Hepatocyte (in vitro differentiated cells): ENCODE measurements at regions not wholly inside any gene's neighbourhood (a gene's known extent, or its start where the extent isn't known, plus 50 kb on each side); places are given as distances from the start of the nearest gene placed in this dataset.

Experiments
- DNase-seq: peaks from one replicate; pipeline ENCODE4 v3.0.0-alpha.2; 2016; ENCODE audit warnings: low spot score
- H2AFZ ChIP-seq: fragments of 200-600 bp; sonication (generic); 2 replicates; pipeline ENCODE4 v1.6.0; 2016; ENCODE audit warnings: antibody characterized with exemption, mild to moderate bottlenecking
- H3K27ac ChIP-seq: fragments of 200-600 bp; sonication (generic); 2 replicates; pipeline ENCODE4 v1.5.1; 2016; ENCODE audit warnings: mild to moderate bottlenecking
- H3K27me3 ChIP-seq: fragments of 200-600 bp; sonication (generic); 2 replicates; pipeline ENCODE4 v1.6.1; 2016
- H3K36me3 ChIP-seq: fragments of 200-600 bp; sonication (generic); replicated peaks from 2 replicates; pipeline ENCODE4 v1.5.1; 2016; ENCODE audit warnings: low read depth; ENCODE audit not compliant: insufficient read depth
- H3K4me1 ChIP-seq: fragments of 200-600 bp; sonication (generic); 2 replicates; pipeline ENCODE4 v1.5.1; 2016; ENCODE audit warnings: mild to moderate bottlenecking, moderate library complexity; ENCODE audit not compliant: insufficient read depth
- H3K4me2 ChIP-seq: fragments of 200-600 bp; sonication (generic); 2 replicates; pipeline ENCODE4 v1.6.0; 2016
- H3K4me3 ChIP-seq: fragments of 200-600 bp; sonication (generic); 2 replicates; pipeline ENCODE4 v1.5.1; 2016; ENCODE audit warnings: mild to moderate bottlenecking
- H3K79me2 ChIP-seq: fragments of 200-600 bp; sonication (generic); 2 replicates; pipeline ENCODE4 v1.6.0; 2017; ENCODE audit warnings: mild to moderate bottlenecking
- H3K9me2 ChIP-seq: fragments of 200-600 bp; sonication (generic); replicated peaks from 2 replicates; pipeline ENCODE4 v1.6.0; 2017; ENCODE audit warnings: mild to moderate bottlenecking; ENCODE audit not compliant: insufficient read depth
- H3K9me3 ChIP-seq: fragments of 200-600 bp; sonication (generic); 2 replicates; pipeline ENCODE4 v1.5.1; 2016; ENCODE audit warnings: low read depth, mild to moderate bottlenecking
- H4K20me1 ChIP-seq: fragments of 200-600 bp; sonication (generic); 2 replicates; pipeline ENCODE4 v1.6.0; 2016; ENCODE audit warnings: mild to moderate bottlenecking; ENCODE audit not compliant: insufficient read depth, poor library complexity, severe bottlenecking
- EZH2 ChIP-seq: fragments of 200-600 bp; sonication (generic); IDR thresholded peaks from 2 replicates; pipeline ENCODE4 v1.6.1; 2016; ENCODE audit warnings: antibody characterized with exemption, mild to moderate bottlenecking, borderline replicate concordance
- EZH2phosphoT487 ChIP-seq: fragments of 200-600 bp; sonication (generic); IDR thresholded peaks from one replicate; pipeline ENCODE4 v1.6.1; 2018; ENCODE audit warnings: antibody characterized with exemption, mild to moderate bottlenecking, low read depth, moderate library complexity; ENCODE audit not compliant: unreplicated experiment, severe bottlenecking
- WGBS: methylation state at CpG from one replicate; pipeline ENCODE4 v1.1.6; 2016; ENCODE audit warnings: low lambda C conversion rate; ENCODE audit errors: missing lambda C conversion rate; 5-methylcytosine and 5-hydroxymethylcytosine counted together
- TF ChIP-seq, protein P1 (sequence below): fragments of 200-600 bp; sonication (generic); IDR thresholded peaks from 2 replicates; pipeline ENCODE4 v1.5.1; 2016; ENCODE audit warnings: antibody characterized with exemption, mild to moderate bottlenecking; ENCODE audit not compliant: poor library complexity

DNA sequence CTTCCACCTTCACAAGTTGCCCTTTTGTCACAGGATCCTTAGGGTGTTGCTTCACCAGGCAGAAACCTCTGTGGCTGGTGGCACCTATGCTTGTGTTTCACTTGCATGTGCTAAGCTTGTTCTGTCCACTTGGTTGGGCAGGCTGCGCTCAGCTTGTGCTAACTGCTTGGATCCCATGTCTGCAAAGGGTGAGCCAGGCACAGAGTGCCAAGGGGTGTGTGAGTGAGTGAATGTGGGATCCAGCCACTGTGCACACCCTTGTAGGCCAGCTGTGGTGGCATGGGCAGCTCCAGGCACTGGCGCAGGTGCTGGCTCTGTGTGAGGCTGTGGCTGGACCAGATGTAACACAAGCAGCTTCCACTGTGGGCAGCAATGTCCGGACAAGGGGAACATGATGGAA, 728.7 kb upstream of the ROBO1 start:
- no peaks in the 10 kb centered on the region for H3K9me3 ChIP-seq
- no peaks in the 10 kb centered on the region for H4K20me1 ChIP-seq
- H2AFZ ChIP-seq, result no peak overlapping the region
- no peak overlapping the region for H3K4me3 ChIP-seq
- H3K4me1 ChIP-seq, result no peaks in the 10 kb centered on the region
- H3K27me3 ChIP-seq, result no peaks in the 10 kb centered on the region
- 95% methylated on average over 3 of the region's 3 CpGs for WGBS
- TF ChIP-seq EZH2 (no peak), EZH2phosphoT487 (no peak)
- TF ChIP-seq, protein P1, sequence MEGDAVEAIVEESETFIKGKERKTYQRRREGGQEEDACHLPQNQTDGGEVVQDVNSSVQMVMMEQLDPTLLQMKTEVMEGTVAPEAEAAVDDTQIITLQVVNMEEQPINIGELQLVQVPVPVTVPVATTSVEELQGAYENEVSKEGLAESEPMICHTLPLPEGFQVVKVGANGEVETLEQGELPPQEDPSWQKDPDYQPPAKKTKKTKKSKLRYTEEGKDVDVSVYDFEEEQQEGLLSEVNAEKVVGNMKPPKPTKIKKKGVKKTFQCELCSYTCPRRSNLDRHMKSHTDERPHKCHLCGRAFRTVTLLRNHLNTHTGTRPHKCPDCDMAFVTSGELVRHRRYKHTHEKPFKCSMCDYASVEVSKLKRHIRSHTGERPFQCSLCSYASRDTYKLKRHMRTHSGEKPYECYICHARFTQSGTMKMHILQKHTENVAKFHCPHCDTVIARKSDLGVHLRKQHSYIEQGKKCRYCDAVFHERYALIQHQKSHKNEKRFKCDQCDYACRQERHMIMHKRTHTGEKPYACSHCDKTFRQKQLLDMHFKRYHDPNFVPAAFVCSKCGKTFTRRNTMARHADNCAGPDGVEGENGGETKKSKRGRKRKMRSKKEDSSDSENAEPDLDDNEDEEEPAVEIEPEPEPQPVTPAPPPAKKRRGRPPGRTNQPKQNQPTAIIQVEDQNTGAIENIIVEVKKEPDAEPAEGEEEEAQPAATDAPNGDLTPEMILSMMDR, result no peak
- H3K9me2 ChIP-seq, result no peaks in the 10 kb centered on the region
- H3K4me2 ChIP-seq, result no peak overlapping the region
- H3K36me3 ChIP-seq, result no peaks in the 10 kb centered on the region
- no peak overlapping the region for H3K27ac ChIP-seq
- H3K79me2 ChIP-seq, result no peaks in the 10 kb centered on the region
- DNase-seq, result no peak

DNA sequence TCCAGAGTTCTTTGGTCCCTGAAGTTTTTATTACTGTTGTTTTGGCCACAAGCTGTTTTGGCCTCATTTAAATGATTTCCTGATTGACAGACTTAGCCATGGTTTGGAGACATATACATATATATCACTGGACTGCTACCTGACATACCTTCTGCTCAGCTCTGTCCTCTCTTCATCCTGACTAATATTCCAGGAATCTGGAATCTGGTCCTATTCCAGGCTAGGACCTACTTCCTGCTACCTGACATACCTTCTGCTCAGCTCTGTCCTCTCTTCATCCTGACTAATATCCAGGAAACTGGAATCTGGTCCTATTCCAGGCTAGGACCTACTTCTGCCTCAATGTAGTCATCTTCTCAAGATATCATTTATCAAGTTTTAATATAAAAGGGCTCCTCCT, 724.4 kb upstream of the ROBO1 start:
- no peak overlapping the region for H3K4me3 ChIP-seq
- no peak overlapping the region for H3K27ac ChIP-seq
- DNase-seq, result no peak
- no peak for TF ChIP-seq EZH2
- TF ChIP-seq, protein P1, result no peak
- TF ChIP-seq EZH2phosphoT487, result no peak
- no peak overlapping the region for H3K4me2 ChIP-seq
- H3K79me2 ChIP-seq, result no peaks in the 10 kb centered on the region
- H3K4me1 ChIP-seq, result no peaks in the 10 kb centered on the region
- H3K9me3 ChIP-seq, result no peaks in the 10 kb centered on the region
- no peak overlapping the region for H2AFZ ChIP-seq
- no peaks in the 10 kb centered on the region for H4K20me1 ChIP-seq
- H3K27me3 ChIP-seq, result no peaks in the 10 kb centered on the region
- no peaks in the 10 kb centered on the region for H3K36me3 ChIP-seq
- no peaks in the 10 kb centered on the region for H3K9me2 ChIP-seq

DNA sequence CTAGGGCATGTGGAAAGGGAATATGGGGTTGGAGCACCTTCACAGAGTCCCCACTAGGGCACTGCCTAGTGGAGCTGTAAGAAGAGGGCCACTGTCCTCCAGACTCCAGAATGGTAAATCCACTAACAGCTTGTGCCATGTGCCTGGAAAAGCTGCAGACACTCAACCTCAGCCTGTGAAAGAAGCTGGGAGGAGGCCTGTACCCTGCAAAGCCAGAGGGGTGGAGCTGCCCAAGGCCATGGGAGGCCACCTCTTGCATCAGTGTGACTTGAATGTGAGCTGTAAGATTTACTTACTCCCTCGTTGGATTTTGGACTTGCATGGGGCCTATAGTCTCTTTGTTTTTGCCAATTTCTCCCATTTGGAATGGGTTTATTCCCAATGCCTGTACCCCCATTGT, 705.2 kb upstream of the ROBO1 start:
- Histone ChIP-seq H3K27me3 (no peaks in the 10 kb centered on the region), H3K4me2 (no peak overlapping the region), H3K4me1 (no peaks in the 10 kb centered on the region), H3K27ac (no peak overlapping the region), H3K9me2 (no peaks in the 10 kb centered on the region), H2AFZ (no peak overlapping the region), H3K36me3 (no peaks in the 10 kb centered on the region), H3K79me2 (no peaks in the 10 kb centered on the region), H4K20me1 (no peaks in the 10 kb centered on the region), H3K4me3 (no peak overlapping the region), H3K9me3 (no peaks in the 10 kb centered on the region)
- WGBS, result 65% methylated on average over 1 of the region's 1 CpG
- DNase-seq, result no peak
- TF ChIP-seq EZH2phosphoT487 (no peak), EZH2 (no peak)
- TF ChIP-seq, protein P1, result no peak

DNA sequence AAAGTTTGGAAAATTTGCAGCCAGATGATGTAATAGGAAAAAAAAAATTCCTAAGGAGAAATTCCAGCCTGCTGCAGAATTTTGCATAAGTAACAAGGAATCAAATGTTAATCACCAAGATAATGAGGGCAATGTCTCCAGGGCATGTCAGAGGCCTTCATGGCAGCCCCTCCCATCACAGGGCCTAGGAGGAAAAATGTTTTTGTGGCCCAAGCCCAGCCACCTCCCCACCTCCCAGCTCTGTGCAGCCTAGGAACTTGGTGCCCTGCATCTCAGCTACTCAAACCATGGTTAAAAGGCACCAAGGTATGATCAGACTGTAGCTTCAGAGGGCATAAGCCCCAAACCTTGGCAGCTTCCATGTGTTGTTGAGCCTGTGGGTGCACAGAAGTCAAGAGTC, 704.7 kb upstream of the ROBO1 start:
- Histone ChIP-seq H3K9me2 (no peaks in the 10 kb centered on the region), H3K27me3 (no peaks in the 10 kb centered on the region), H3K4me1 (no peaks in the 10 kb centered on the region), H3K36me3 (no peaks in the 10 kb centered on the region), H3K9me3 (no peaks in the 10 kb centered on the region), H3K4me3 (no peak overlapping the region), H4K20me1 (no peaks in the 10 kb centered on the region), H2AFZ (no peak overlapping the region), H3K27ac (no peak overlapping the region), H3K4me2 (no peak overlapping the region), H3K79me2 (no peaks in the 10 kb centered on the region)
- no peak for DNase-seq
- TF ChIP-seq, protein P1, result no peak
- TF ChIP-seq EZH2phosphoT487, result no peak
- TF ChIP-seq EZH2, result no peak
